ENCODE measurements at regions not wholly inside any gene's neighbourhood (a gene's known extent, or its start where the extent isn't known, plus 50 kb on each side); places are given as distances from the start of the nearest gene placed in this dataset.
"Not testable (repeated sequence)": the region's sequence is repeated elsewhere in the genome, so short reads cannot be mapped to it uniquely, and the experiment has no call there.

DNA sequence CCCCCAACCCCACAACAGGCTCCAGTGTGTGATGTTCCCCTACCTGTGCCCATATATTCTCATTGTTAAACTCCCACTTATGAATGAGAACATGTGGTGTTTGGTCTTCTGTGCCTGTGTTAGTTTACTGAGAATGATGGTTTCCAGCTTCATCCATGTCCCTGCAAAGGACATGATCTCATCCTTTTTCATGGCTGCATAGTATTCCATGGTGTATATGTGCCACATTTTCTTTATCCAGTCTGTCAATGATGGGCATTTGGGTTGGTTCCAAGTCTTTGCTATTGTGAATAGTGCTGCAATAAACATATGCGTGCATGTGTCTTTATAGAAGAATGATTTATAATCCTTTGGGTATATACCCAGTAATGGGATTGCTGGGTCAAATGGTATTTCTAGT lies 233.0 kb downstream of the FZD1 start:
- TF ChIP-seq, protein P1, sequence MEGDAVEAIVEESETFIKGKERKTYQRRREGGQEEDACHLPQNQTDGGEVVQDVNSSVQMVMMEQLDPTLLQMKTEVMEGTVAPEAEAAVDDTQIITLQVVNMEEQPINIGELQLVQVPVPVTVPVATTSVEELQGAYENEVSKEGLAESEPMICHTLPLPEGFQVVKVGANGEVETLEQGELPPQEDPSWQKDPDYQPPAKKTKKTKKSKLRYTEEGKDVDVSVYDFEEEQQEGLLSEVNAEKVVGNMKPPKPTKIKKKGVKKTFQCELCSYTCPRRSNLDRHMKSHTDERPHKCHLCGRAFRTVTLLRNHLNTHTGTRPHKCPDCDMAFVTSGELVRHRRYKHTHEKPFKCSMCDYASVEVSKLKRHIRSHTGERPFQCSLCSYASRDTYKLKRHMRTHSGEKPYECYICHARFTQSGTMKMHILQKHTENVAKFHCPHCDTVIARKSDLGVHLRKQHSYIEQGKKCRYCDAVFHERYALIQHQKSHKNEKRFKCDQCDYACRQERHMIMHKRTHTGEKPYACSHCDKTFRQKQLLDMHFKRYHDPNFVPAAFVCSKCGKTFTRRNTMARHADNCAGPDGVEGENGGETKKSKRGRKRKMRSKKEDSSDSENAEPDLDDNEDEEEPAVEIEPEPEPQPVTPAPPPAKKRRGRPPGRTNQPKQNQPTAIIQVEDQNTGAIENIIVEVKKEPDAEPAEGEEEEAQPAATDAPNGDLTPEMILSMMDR (IDR thresholded peaks at IDR 0.05; ENCODE audit: insufficient read depth, low read length, poor library complexity, severe bottlenecking) = not testable (repeated sequence)
- TF ChIP-seq EZH2phosphoT487 (conservative IDR thresholded peaks at IDR 0.05; ENCODE audit: low read length) = not testable (repeated sequence)

Measured in SU-DHL-6 (cell line).